Fibroblast of lung (primary cell): ENCODE measurements at regions not wholly inside any gene's neighbourhood (a gene's known extent, or its start where the extent isn't known, plus 50 kb on each side); places are given as distances from the start of the nearest gene placed in this dataset.

Experiments used
- CTCF ChIP-seq, 2 donors: IDR thresholded peaks in 1 of 2; conservative IDR thresholded peaks in 1 of 2; 1 replicate in 1 of 2; 2 replicates in 1 of 2; pipeline ENCODE4 v1.5.1; 2011 to 2012; ENCODE audit warnings: low read length in 2 of 2, control low read depth in 1 of 2, inconsistent platforms in 1 of 2, low read depth in 1 of 2, mild to moderate bottlenecking in 1 of 2
- EZH2 ChIP-seq: IDR thresholded peaks from 2 replicates; pipeline ENCODE4 v1.5.1; 2012; ENCODE audit warnings: low read length, control low read depth, mild to moderate bottlenecking; ENCODE audit errors: missing control alignments

GRCh38 chr15:93449798-93450197 lies 360.8 kb upstream of the RGMA start:
- no peak for TF ChIP-seq CTCF (conservative IDR thresholded peaks at IDR 0.05 in 1 of 2, IDR thresholded peaks at IDR 0.05 in 1 of 2; ENCODE audit: low read depth in 1 of 2, low read length in 2 of 2)
- no peak for TF ChIP-seq EZH2
